GM23338 (cell line): ENCODE measurements at regions not wholly inside any gene's neighbourhood (a gene's known extent, or its start where the extent isn't known, plus 50 kb on each side); places are given as distances from the start of the nearest gene placed in this dataset.
A peak's percentile ranks its signal among the peaks of the same experiment; 100 is the strongest.

Source experiments
- ATAC-seq: fragments of 200-7000 bp; cut with Tn5 transposase; 3 replicates; pipeline ENCODE4 v1.9.1; 2020
- DNase-seq: peaks from one replicate; pipeline ENCODE4 v3.0.0-alpha.2; 2015; ENCODE audit warnings: low spot score
- H2AFZ ChIP-seq: fragments of 200-600 bp; sonication (generic); 2 replicates; pipeline ENCODE4 v1.8.0; 2016; ENCODE audit warnings: antibody characterized with exemption, mild to moderate bottlenecking, moderate library complexity
- H3F3A ChIP-seq: fragments of 200-600 bp; sonication (generic); replicated peaks from 2 replicates; pipeline ENCODE4 v1.8.0; 2017; ENCODE audit warnings: antibody characterized with exemption, mixed run types, low read depth
- H3K27ac ChIP-seq: fragments of 200-600 bp; sonication (generic); 2 replicates; pipeline ENCODE4 v1.6.1; 2016; ENCODE audit warnings: low read depth
- H3K27me3 ChIP-seq: fragments of 200-600 bp; sonication (generic); 2 replicates; pipeline ENCODE4 v1.8.0; 2016; ENCODE audit warnings: mild to moderate bottlenecking, mixed run types, moderate library complexity; ENCODE audit not compliant: insufficient read depth
- H3K36me3 ChIP-seq: fragments of 200-600 bp; sonication (generic); 2 replicates; pipeline ENCODE4 v1.8.0; 2016; ENCODE audit warnings: mild to moderate bottlenecking; ENCODE audit not compliant: insufficient read depth
- H3K4me1 ChIP-seq: fragments of 200-600 bp; sonication (generic); 2 replicates; pipeline ENCODE4 v1.8.0; 2016; ENCODE audit warnings: mild to moderate bottlenecking, moderate library complexity; ENCODE audit not compliant: insufficient read depth
- H3K4me2 ChIP-seq: fragments of 200-600 bp; sonication (generic); 2 replicates; pipeline ENCODE4 v1.7.1; 2017; ENCODE audit warnings: mixed run types
- H3K4me3 ChIP-seq: fragments of 200-600 bp; sonication (generic); 2 replicates; pipeline ENCODE4 v1.6.1; 2016; ENCODE audit warnings: mixed run types
- H3K79me2 ChIP-seq: fragments of 200-600 bp; sonication (generic); replicated peaks from 2 replicates; pipeline ENCODE4 v1.8.0; 2017; ENCODE audit warnings: mild to moderate bottlenecking; ENCODE audit not compliant: insufficient read depth
- H3K9me2 ChIP-seq: fragments of 200-600 bp; sonication (generic); 2 replicates; pipeline ENCODE4 v1.8.0; 2017; ENCODE audit not compliant: insufficient read depth
- H4K20me1 ChIP-seq: fragments of 200-600 bp; sonication (generic); replicated peaks from 2 replicates; pipeline ENCODE4 v1.8.0; 2017; ENCODE audit warnings: mild to moderate bottlenecking; ENCODE audit not compliant: insufficient read depth
- H3K27ac Mint-ChIP-seq: 2 replicates; pipeline ENCODE4 v1.8.0; 2020; ENCODE audit warnings: inconsistent platforms, mild to moderate bottlenecking, moderate library complexity, mixed read lengths
- H3K27me3 Mint-ChIP-seq: 3 replicates; pipeline ENCODE4 v1.8.0; 2022; ENCODE audit warnings: low read depth, mild to moderate bottlenecking, moderate library complexity, mixed read lengths, inconsistent platforms; ENCODE audit not compliant: insufficient read depth, poor library complexity
- H3K36me3 Mint-ChIP-seq: 3 replicates; pipeline ENCODE4 v1.8.0; 2021; ENCODE audit warnings: low read depth, mild to moderate bottlenecking, inconsistent platforms, moderate library complexity, mixed read lengths
- H3K4me1 Mint-ChIP-seq: 3 replicates; pipeline ENCODE4 v1.8.0; 2020; ENCODE audit warnings: mild to moderate bottlenecking, inconsistent platforms, mixed read lengths
- H3K4me3 Mint-ChIP-seq: 3 replicates; pipeline ENCODE4 v1.8.0; 2021; ENCODE audit warnings: moderate library complexity, mild to moderate bottlenecking, inconsistent platforms, mixed read lengths
- H3K9me3 Mint-ChIP-seq: 3 replicates; pipeline ENCODE4 v1.8.0; 2020; ENCODE audit warnings: moderate library complexity, mild to moderate bottlenecking, inconsistent platforms, mixed read lengths
- CREB1 ChIP-seq: fragments of 250-450 bp; sonication (Bioruptor Pico); IDR thresholded peaks from 2 replicates; pipeline ENCODE4 v1.5.0; 2020; ENCODE audit warnings: low read depth, mild to moderate bottlenecking, moderate library complexity
- EZH2phosphoT487 ChIP-seq: fragments of 200-600 bp; sonication (generic); IDR thresholded peaks from one replicate; pipeline ENCODE4 v1.8.1; 2018; ENCODE audit warnings: antibody characterized with exemption; ENCODE audit not compliant: unreplicated experiment
- JUNB ChIP-seq: IDR thresholded peaks from one replicate; pipeline ENCODE4 v1.6.1; 2016; ENCODE audit warnings: antibody characterized with exemption; ENCODE audit not compliant: unreplicated experiment
- NANOG ChIP-seq: IDR thresholded peaks from 2 replicates; pipeline ENCODE4 v1.6.1; 2016; ENCODE audit warnings: antibody characterized with exemption, borderline replicate concordance
- POLR2AphosphoS5 ChIP-seq: IDR thresholded peaks from 2 replicates; pipeline ENCODE4 v1.6.1; 2016; ENCODE audit warnings: antibody characterized with exemption, low read depth
- STAT1 ChIP-seq: IDR thresholded peaks from one replicate; pipeline ENCODE4 v1.6.1; 2016; ENCODE audit warnings: antibody characterized with exemption; ENCODE audit not compliant: unreplicated experiment
- ZNF114 ChIP-seq: fragments of 250-450 bp; sonication (Bioruptor Pico); IDR thresholded peaks from 2 replicates; pipeline ENCODE4 v1.5.0; 2020; ENCODE audit warnings: mild to moderate bottlenecking, moderate library complexity
- ZNF331 ChIP-seq: fragments of 250-450 bp; sonication (Bioruptor Pico); IDR thresholded peaks from 2 replicates; pipeline ENCODE4 v1.5.0; 2020; ENCODE audit warnings: low read depth, mild to moderate bottlenecking, moderate library complexity
- TF ChIP-seq, protein P1 (sequence below), 2 experiments: fragments of 200-600 bp in 1 of 2; sonication (generic) in 1 of 2; conservative IDR thresholded peaks; 2 replicates each; pipeline versions ENCODE4 v1.5.1 to v1.6.1; 2016 to 2017; ENCODE audit warnings: antibody characterized with exemption in 2 of 2, low read depth in 2 of 2, mild to moderate bottlenecking in 2 of 2, moderate library complexity in 1 of 2
- TF ChIP-seq, protein P2 (sequence below): fragments of 250-450 bp; sonication (Bioruptor Pico); IDR thresholded peaks from 2 replicates; pipeline ENCODE4 v1.5.0; 2020; ENCODE audit warnings: mild to moderate bottlenecking, moderate library complexity

DNA sequence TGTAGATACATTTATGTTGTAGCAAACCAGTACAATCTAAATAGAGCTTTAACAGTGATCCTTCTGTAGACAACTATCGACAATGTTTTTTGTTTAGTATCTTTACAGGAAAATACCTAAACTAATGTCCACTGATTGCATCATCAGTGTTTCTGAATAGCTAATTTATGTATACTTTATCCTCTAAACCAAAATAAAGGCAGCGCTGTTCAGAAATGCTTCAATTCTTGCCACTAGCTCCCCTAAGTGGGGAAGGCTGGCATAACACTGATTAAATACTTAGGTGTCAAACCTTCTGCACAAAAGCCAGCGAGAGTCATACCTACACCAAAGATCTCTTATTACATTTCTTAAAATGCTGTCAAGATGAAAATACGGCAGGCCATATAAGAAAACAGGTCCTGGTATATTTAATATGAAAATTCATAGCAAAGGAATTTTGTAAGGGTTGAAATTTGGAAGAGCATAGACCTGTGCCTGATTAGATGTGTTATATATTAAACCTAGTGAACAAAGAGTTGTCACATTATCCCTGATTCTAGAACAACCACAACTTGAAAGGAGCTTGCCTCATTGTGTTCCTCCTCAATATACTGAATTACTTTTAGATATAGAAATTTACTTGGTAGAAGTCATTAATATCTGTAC is 1693.4 kb upstream of the SLC39A10 start:
- no peak overlapping the region for H2AFZ ChIP-seq
- ATAC-seq: peak; percentile 69
- H3K4me3 Mint-ChIP-seq: no peak overlapping the region
- H3K27me3 ChIP-seq: no peaks in the 10 kb centered on the region
- no peaks in the 10 kb centered on the region for H4K20me1 ChIP-seq
- peaks cover 17% of the 10 kb centered on the region for H3K4me1 ChIP-seq
- H3K36me3 Mint-ChIP-seq: no peaks in the 10 kb centered on the region
- no peak overlapping the region for H3K4me2 ChIP-seq
- no peak overlapping the region for H3K4me3 ChIP-seq
- H3K27ac ChIP-seq: no peak overlapping the region
- H3K27ac Mint-ChIP-seq: no peak overlapping the region
- H3F3A ChIP-seq: no peaks in the 10 kb centered on the region
- no peaks in the 10 kb centered on the region for H3K9me3 Mint-ChIP-seq
- TF ChIP-seq, protein P1, sequence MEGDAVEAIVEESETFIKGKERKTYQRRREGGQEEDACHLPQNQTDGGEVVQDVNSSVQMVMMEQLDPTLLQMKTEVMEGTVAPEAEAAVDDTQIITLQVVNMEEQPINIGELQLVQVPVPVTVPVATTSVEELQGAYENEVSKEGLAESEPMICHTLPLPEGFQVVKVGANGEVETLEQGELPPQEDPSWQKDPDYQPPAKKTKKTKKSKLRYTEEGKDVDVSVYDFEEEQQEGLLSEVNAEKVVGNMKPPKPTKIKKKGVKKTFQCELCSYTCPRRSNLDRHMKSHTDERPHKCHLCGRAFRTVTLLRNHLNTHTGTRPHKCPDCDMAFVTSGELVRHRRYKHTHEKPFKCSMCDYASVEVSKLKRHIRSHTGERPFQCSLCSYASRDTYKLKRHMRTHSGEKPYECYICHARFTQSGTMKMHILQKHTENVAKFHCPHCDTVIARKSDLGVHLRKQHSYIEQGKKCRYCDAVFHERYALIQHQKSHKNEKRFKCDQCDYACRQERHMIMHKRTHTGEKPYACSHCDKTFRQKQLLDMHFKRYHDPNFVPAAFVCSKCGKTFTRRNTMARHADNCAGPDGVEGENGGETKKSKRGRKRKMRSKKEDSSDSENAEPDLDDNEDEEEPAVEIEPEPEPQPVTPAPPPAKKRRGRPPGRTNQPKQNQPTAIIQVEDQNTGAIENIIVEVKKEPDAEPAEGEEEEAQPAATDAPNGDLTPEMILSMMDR (conservative IDR thresholded peaks at IDR 0.05; ENCODE audit: low read depth in 2 of 2): peak; percentile 74 to 79
- TF ChIP-seq ZNF331 (CRISPR knock-in tag) (no peak), NANOG (no peak)
- H3K79me2 ChIP-seq: no peaks in the 10 kb centered on the region
- H3K27me3 Mint-ChIP-seq: no peaks in the 10 kb centered on the region
- peak; percentile 75 for DNase-seq
- H3K36me3 ChIP-seq: no peaks in the 10 kb centered on the region
- H3K9me2 ChIP-seq: no peaks in the 10 kb centered on the region
- H3K4me1 Mint-ChIP-seq: peaks cover 23% of the 10 kb centered on the region

DNA sequence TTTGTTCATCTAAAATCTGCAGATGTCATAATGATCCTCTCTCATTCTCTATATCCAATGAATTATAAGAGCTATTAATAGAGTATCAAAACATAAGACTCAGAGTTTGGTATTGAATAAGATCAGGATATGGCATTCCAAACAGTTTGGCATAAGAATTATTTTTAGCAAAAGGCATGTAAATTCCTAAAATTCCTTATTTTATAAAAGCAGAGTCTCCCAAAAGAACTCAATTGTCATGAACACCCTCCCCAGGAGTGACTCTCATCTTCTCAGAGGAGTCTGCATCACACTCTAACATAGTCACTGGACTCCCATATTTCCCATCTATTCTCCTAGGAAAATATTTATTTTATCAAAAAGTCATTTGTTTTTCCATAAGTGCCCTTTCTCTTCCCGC is 1710.2 kb upstream of the SLC39A10 start:
- H3K27ac Mint-ChIP-seq: no peak overlapping the region
- Histone ChIP-seq H3K4me1 (peaks cover 17% of the 10 kb centered on the region), H2AFZ (no peak overlapping the region), H3K36me3 (no peaks in the 10 kb centered on the region), H3K27me3 (no peaks in the 10 kb centered on the region), H3K4me3 (no peak overlapping the region), H4K20me1 (no peaks in the 10 kb centered on the region), H3F3A (no peaks in the 10 kb centered on the region), H3K4me2 (no peak overlapping the region), H3K9me2 (no peaks in the 10 kb centered on the region), H3K27ac (no peak overlapping the region), H3K79me2 (no peaks in the 10 kb centered on the region)
- peaks cover 12% of the 10 kb centered on the region for H3K4me1 Mint-ChIP-seq
- no peaks in the 10 kb centered on the region for H3K36me3 Mint-ChIP-seq
- H3K27me3 Mint-ChIP-seq: peaks cover 1% of the 10 kb centered on the region
- no peak overlapping the region for H3K4me3 Mint-ChIP-seq
- TF ChIP-seq POLR2AphosphoS5 (no peak), ZNF114 (no peak), NANOG (no peak), CREB1 (CRISPR knock-in tag) (no peak), JUNB (no peak), STAT1 (no peak), EZH2phosphoT487 (no peak), ZNF331 (CRISPR knock-in tag) (no peak)
- TF ChIP-seq, protein P2, sequence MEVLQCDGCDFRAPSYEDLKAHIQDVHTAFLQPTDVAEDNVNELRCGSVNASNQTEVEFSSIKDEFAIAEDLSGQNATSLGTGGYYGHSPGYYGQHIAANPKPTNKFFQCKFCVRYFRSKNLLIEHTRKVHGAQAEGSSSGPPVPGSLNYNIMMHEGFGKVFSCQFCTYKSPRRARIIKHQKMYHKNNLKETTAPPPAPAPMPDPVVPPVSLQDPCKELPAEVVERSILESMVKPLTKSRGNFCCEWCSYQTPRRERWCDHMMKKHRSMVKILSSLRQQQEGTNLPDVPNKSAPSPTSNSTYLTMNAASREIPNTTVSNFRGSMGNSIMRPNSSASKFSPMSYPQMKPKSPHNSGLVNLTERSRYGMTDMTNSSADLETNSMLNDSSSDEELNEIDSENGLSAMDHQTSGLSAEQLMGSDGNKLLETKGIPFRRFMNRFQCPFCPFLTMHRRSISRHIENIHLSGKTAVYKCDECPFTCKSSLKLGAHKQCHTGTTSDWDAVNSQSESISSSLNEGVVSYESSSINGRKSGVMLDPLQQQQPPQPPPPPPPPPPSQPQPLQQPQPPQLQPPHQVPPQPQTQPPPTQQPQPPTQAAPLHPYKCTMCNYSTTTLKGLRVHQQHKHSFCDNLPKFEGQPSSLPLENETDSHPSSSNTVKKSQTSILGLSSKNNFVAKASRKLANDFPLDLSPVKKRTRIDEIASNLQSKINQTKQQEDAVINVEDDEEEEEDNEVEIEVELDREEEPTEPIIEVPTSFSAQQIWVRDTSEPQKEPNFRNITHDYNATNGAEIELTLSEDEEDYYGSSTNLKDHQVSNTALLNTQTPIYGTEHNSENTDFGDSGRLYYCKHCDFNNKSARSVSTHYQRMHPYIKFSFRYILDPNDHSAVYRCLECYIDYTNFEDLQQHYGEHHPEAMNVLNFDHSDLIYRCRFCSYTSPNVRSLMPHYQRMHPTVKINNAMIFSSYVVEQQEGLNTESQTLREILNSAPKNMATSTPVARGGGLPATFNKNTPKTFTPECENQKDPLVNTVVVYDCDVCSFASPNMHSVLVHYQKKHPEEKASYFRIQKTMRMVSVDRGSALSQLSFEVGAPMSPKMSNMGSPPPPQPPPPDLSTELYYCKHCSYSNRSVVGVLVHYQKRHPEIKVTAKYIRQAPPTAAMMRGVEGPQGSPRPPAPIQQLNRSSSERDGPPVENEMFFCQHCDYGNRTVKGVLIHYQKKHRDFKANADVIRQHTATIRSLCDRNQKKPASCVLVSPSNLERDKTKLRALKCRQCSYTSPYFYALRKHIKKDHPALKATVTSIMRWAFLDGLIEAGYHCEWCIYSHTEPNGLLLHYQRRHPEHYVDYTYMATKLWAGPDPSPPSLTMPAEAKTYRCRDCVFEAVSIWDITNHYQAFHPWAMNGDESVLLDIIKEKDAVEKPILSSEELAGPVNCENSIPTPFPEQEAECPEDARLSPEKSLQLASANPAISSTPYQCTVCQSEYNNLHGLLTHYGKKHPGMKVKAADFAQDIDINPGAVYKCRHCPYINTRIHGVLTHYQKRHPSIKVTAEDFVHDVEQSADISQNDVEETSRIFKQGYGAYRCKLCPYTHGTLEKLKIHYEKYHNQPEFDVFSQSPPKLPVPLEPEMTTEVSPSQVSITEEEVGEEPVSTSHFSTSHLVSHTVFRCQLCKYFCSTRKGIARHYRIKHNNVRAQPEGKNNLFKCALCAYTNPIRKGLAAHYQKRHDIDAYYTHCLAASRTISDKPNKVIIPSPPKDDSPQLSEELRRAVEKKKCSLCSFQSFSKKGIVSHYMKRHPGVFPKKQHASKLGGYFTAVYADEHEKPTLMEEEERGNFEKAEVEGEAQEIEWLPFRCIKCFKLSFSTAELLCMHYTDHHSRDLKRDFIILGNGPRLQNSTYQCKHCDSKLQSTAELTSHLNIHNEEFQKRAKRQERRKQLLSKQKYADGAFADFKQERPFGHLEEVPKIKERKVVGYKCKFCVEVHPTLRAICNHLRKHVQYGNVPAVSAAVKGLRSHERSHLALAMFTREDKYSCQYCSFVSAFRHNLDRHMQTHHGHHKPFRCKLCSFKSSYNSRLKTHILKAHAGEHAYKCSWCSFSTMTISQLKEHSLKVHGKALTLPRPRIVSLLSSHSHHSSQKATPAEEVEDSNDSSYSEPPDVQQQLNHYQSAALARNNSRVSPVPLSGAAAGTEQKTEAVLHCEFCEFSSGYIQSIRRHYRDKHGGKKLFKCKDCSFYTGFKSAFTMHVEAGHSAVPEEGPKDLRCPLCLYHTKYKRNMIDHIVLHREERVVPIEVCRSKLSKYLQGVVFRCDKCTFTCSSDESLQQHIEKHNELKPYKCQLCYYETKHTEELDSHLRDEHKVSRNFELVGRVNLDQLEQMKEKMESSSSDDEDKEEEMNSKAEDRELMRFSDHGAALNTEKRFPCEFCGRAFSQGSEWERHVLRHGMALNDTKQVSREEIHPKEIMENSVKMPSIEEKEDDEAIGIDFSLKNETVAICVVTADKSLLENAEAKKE: no peak
- TF ChIP-seq, protein P1 (conservative IDR thresholded peaks at IDR 0.05; ENCODE audit: low read depth in 2 of 2): no peak
- no peaks in the 10 kb centered on the region for H3K9me3 Mint-ChIP-seq
- DNase-seq (peak; percentile 35), ATAC-seq (no peak)
